IgD-negative memory B cell (primary cell): ENCODE measurements at regions not wholly inside any gene's neighbourhood (a gene's known extent, or its start where the extent isn't known, plus 50 kb on each side); places are given as distances from the start of the nearest gene placed in this dataset.
"Not testable (repeated sequence)": the region's sequence is repeated elsewhere in the genome, so short reads cannot be mapped to it uniquely, and the experiment has no call there.

Experiments
- H3K27ac Mint-ChIP-seq, 3 donors: one replicate each; pipeline ENCODE4 v1.8.0; 2020 to 2022; ENCODE audit warnings: mild to moderate bottlenecking in 3 of 3, mixed read lengths in 3 of 3, moderate library complexity in 1 of 3
- H3K27me3 Mint-ChIP-seq: one replicate; pipeline ENCODE4 v1.8.0; 2021; ENCODE audit warnings: mixed read lengths
- H3K36me3 Mint-ChIP-seq: one replicate; pipeline ENCODE4 v1.8.0; 2020; ENCODE audit warnings: mild to moderate bottlenecking, mixed read lengths
- H3K4me1 Mint-ChIP-seq, 3 donors: one replicate each; pipeline ENCODE4 v1.8.0; 2020 to 2022; ENCODE audit warnings: mixed read lengths in 3 of 3, mild to moderate bottlenecking in 1 of 3
- H3K4me3 Mint-ChIP-seq, 4 donors: one replicate each; pipeline ENCODE4 v1.8.0; 2020 to 2022; ENCODE audit warnings: mild to moderate bottlenecking in 4 of 4, mixed read lengths in 4 of 4, moderate library complexity in 3 of 4
- H3K9me3 Mint-ChIP-seq, 3 donors: one replicate each; pipeline ENCODE4 v1.8.0; 2020 to 2021; ENCODE audit warnings: mixed read lengths in 3 of 3, mild to moderate bottlenecking in 1 of 3

DNA sequence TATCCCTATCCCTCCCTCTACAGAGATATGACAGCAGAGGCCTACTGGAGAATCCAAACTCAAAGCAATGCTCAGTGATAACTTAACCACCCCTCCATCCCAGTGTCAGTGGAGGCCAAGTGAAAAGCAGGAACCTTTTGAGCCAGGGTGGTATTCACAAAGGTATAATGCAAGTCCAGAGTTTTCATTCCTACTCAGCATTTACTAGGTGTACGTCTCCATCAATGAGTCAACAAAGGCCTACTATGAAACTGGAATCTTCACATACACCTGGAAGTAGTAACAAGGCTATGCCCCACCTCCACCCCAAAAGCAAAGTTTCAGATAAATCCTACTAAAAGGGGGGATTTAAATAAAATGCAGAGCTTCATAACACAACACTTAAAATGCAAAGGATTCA lies 4761.7 kb upstream of the OR11H1 start:
- H3K4me1 Mint-ChIP-seq, H3K4me3 Mint-ChIP-seq, H3K27ac Mint-ChIP-seq, H3K36me3 Mint-ChIP-seq, H3K27me3 Mint-ChIP-seq: not testable (repeated sequence)
- H3K9me3 Mint-ChIP-seq: peaks cover 10 to 33% (median 14%) of the 10 kb centered on the region in 3 donors

DNA sequence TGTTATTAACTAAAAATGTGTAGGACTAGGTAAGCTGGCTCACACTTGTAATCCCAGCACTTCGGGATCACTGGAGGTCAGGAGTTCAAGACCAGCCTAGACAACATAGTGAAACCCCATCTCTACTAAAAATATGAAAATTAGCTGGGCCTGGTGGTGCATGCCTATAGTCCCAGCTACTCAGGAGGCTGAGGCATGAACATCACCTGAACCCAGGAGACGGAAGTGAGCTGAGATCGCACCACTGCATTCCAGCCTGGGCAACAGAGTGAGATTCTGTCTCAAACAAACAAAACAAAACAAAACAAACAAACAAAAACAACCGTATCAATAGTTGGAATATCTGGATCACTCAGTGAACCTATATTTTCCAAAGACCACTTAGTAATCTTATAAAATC lies 4759.1 kb upstream of the OR11H1 start:
- not testable (repeated sequence) for H3K4me1 Mint-ChIP-seq, H3K36me3 Mint-ChIP-seq, H3K27ac Mint-ChIP-seq, H3K4me3 Mint-ChIP-seq, H3K27me3 Mint-ChIP-seq
- H3K9me3 Mint-ChIP-seq: peaks cover 13 to 30% (median 17%) of the 10 kb centered on the region in 3 donors

DNA sequence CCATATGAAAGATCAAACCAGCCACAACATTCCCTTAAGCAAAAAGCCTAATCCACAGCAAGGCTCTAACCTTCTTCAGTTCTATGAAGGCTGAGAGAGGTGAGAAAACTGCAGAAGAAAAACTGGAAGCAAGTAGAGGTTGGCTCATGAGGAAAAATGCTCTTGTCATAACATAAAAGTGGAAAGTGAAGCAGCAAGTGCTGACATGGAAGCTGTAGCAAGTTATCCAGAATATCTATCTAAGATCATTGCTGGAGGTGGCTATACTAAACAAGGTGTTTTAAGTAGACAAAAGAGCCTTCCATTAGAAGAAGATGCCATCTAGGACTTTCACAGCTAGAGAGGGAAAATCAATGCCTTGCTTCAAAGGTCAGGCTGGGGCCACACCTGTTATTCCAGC lies 4756.2 kb upstream of the OR11H1 start:
- H3K36me3 Mint-ChIP-seq, H3K27me3 Mint-ChIP-seq, H3K4me3 Mint-ChIP-seq, H3K4me1 Mint-ChIP-seq, H3K27ac Mint-ChIP-seq: not testable (repeated sequence)
- H3K9me3 Mint-ChIP-seq: peaks cover 7 to 26% (median 24%) of the 10 kb centered on the region in 3 donors

DNA sequence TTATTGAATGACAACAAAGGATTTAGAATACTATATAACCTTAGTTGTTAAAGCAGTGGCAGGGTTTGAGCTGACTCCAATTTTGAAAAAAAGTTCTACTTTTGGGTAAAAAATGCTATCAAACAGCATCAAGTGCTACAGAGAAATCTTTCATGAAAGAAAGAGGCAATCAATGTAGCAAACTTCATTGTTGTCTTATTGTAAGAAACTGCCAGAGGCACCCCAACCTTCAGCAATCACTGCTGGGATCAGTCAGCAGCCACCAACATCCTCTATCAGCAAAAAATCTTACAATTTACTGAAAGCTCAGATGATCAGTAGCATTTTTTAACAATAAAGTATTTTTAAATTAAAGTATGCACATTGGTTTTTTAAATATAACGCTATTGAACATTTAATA lies 4754.7 kb upstream of the OR11H1 start:
- peaks cover 3 to 27% (median 17%) of the 10 kb centered on the region in 3 donors for H3K9me3 Mint-ChIP-seq
- not testable (repeated sequence) for H3K4me1 Mint-ChIP-seq, H3K36me3 Mint-ChIP-seq, H3K4me3 Mint-ChIP-seq, H3K27ac Mint-ChIP-seq, H3K27me3 Mint-ChIP-seq

DNA sequence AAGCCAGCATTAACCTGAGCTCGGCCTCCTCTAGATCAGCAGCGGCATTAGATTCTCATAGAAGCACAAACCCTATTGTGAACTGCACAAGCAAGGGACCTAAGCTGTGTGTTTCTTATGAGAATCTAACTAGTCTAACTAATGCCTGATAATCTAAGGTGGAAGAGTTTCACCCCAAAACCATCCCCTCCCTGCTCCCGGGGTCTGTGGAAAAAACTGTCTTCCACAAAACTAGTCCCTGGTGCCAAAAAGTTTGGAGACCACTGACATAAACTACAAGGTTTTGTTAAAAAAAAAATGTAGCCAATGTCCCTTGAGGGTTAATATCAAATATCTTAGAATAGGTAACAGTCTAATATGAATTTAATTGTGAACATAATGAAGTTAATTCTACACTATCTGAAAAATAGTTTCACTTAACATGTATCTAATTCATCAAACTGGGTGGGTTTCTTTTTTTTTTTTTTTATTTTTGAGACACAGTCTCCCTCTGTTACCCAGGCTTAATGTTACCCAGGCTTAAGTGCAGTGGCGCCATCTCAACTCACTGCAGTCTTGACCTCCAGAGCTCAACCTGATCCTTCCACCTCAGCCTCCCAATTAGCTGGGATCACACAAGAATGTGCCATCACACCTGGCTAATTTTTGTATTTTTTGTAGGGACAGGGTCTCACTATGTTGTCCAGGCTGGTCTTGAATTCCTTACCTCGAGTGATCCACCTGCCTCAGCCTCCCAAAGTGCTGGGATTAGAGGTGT lies 4752.2 kb upstream of the OR11H1 start:
- H3K27ac Mint-ChIP-seq, H3K36me3 Mint-ChIP-seq, H3K27me3 Mint-ChIP-seq, H3K4me1 Mint-ChIP-seq, H3K4me3 Mint-ChIP-seq: not testable (repeated sequence)
- H3K9me3 Mint-ChIP-seq: peaks cover 6 to 30% (median 18%) of the 10 kb centered on the region in 3 donors

DNA sequence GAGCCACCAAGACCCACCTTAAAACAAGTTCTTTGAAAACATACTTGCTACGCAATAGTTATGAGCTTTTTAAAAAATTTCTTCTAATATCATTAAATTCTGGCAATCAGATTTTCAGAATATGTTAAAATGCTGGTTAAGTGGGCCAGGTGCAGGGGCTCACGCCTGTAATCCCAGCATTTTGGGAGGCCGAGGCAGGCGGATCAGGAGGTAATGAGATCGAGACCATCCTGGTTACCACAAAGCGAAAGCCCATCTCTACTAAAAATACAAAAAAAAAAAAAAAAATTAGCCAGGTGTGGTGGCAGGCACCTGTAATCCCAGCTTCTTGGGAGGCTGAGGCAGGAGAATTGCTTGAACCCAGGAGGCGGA lies 4751.6 kb upstream of the OR11H1 start:
- H3K27ac Mint-ChIP-seq, H3K36me3 Mint-ChIP-seq, H3K4me1 Mint-ChIP-seq, H3K4me3 Mint-ChIP-seq, H3K27me3 Mint-ChIP-seq: not testable (repeated sequence)
- H3K9me3 Mint-ChIP-seq: peaks cover 6 to 30% (median 15%) of the 10 kb centered on the region in 3 donors

DNA sequence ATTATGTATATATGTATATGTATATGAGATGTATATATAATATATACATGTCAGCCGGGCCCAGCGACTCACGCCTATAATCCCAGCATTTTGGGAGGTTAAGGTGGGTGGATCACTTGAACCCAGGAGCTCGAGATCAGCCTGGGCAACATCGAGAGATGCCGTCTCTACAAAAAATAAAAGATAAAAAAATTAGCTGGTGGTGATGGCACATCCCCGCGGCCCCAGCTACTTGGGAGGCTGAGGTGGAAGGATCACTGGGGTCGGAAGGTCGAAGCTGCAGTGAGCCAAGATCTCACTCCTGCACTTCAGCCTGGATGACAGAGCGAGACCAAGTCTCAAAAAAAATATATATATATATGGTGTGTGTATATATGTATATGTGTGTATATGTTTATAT lies 4750.3 kb upstream of the OR11H1 start:
- not testable (repeated sequence) for H3K4me3 Mint-ChIP-seq, H3K4me1 Mint-ChIP-seq, H3K27me3 Mint-ChIP-seq, H3K36me3 Mint-ChIP-seq, H3K27ac Mint-ChIP-seq
- peaks cover 5 to 27% (median 14%) of the 10 kb centered on the region in 3 donors for H3K9me3 Mint-ChIP-seq

DNA sequence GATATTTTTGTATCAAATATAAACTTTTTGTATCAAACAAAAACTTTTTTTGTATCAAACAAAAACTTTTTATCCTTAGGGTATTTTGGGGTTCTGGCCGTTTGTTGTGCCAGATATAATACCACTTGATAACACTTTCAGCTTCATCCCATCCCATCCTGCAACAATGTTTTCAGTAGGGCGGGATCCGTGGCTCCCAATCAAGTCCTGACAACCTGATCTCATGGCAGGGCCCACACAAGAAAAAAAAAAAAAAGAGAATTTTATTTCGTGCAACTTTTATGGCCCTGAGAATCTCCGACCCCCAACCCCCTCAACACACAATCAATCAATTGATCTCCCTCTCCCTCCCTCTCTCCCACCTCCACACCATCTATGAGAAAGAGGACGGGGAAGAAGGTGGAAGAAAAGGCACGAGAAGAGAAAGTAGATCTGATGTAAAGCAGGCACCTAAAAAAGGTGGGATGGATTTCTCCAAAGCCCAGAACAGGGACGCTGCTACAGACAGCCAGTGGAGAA lies 4749.6 kb upstream of the OR11H1 start:
- no peak overlapping the region for H3K4me3 Mint-ChIP-seq
- H3K9me3 Mint-ChIP-seq: peaks cover 4 to 26% (median 14%) of the 10 kb centered on the region in 3 donors
- H3K36me3 Mint-ChIP-seq: no peaks in the 10 kb centered on the region
- H3K27me3 Mint-ChIP-seq: no peaks in the 10 kb centered on the region
- no peak overlapping the region for H3K27ac Mint-ChIP-seq
- H3K4me1 Mint-ChIP-seq: peaks cover 0 to 2% (median 0%) of the 10 kb centered on the region in 3 donors

DNA sequence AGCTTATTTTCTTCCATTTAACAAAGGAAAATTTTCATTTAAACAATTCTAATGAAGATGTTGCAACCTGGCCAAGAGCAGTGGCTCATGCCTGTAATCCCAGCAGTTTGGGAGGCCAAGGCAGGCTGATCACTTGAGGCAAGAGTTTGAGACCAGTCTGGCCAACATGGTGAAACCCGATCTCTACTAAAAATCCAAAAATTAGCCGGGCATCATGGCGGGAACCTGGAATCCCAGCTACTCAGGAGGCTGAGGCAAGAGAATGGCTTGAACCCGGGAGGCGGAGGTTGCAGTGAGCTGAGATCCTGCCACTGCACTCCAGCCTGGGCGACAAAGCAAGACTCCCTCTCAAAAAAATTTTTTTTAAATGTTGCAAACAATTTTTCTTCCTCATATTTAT lies 4748.8 kb upstream of the OR11H1 start:
- peaks cover 3 to 27% (median 11%) of the 10 kb centered on the region in 3 donors for H3K9me3 Mint-ChIP-seq

DNA sequence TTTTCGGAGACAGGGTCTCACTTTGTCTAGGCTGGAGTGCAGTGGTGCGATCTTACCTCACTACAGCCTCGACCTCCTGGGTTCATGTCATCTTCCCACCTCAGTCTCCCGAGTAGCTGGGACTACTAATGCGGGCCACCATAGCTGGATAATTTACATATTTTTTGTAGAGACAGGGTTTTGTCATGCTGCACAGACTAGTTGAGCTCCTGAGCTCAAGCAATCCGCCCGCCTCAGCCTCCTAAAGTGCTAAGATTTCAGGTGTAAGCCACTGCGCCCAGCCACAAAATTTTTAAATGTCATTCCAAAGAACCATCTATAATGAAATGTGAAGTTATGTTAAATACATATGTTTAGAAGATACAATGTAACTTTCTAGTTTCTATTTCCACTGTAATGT lies 4747.7 kb upstream of the OR11H1 start:
- peaks cover 0 to 2% (median 0%) of the 10 kb centered on the region in 3 donors for H3K4me1 Mint-ChIP-seq
- H3K9me3 Mint-ChIP-seq: peaks cover 3 to 27% (median 11%) of the 10 kb centered on the region in 3 donors
- H3K36me3 Mint-ChIP-seq: no peaks in the 10 kb centered on the region
- H3K27me3 Mint-ChIP-seq: no peaks in the 10 kb centered on the region
- H3K27ac Mint-ChIP-seq: no peak overlapping the region
- H3K4me3 Mint-ChIP-seq: no peak overlapping the region

More for the DNA sequence above, 4748.8 kb upstream of the OR11H1 start:
- H3K36me3 Mint-ChIP-seq, H3K4me1 Mint-ChIP-seq, H3K27ac Mint-ChIP-seq, H3K27me3 Mint-ChIP-seq, H3K4me3 Mint-ChIP-seq: not testable (repeated sequence)

DNA sequence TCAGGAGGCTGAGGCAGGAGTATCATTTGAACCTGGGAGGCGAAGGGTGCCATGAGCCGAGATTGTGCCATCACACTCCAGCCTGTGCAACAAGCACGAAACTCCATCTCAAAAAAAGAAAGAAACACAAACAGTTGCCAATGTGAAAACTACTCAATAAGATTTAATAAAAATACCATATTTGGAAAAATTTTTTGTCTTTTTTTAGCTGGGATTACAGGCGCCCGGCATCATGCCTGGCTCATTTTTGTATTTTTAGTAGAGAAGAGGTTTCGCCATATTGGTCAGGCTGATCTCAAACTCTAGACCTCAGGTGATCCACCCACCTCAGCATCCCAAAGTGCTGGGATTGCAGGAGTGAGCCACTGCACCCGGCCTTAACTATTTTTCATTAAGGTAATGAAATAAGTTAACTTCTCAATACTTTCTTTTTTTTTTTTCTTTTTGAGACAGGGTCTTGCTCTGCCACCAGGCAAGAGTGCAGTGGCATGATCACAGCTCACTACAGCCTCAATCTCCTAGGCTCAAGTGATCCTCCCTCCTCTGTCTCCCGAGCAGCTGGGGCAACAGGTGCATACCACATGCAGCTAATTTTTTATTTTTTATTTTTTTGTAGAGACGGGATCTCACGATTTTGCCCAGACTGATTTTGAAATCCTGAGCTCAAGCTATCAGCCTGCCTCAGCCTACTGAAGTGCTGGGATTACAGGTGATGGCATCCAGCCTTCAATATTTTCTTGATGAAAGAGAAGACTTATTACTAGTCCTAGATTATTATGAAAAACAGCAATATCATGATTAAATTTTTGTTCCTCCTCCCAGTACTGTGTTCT lies 4746.2 kb upstream of the OR11H1 start:
- H3K4me1 Mint-ChIP-seq: peaks cover 0 to 2% (median 0%) of the 10 kb centered on the region in 3 donors
- peaks cover 3 to 22% (median 11%) of the 10 kb centered on the region in 3 donors for H3K9me3 Mint-ChIP-seq
- H3K27ac Mint-ChIP-seq: no peak overlapping the region
- H3K27me3 Mint-ChIP-seq: no peaks in the 10 kb centered on the region
- no peaks in the 10 kb centered on the region for H3K36me3 Mint-ChIP-seq
- no peak overlapping the region for H3K4me3 Mint-ChIP-seq
